Calu3 (cell line): ENCODE measurements at regions not wholly inside any gene's neighbourhood (a gene's known extent, or its start where the extent isn't known, plus 50 kb on each side); places are given as distances from the start of the nearest gene placed in this dataset.

Experiments
- BruUV-seq: library from RNA; stranded (reverse); fragments of 400-500 nt; replicated peaks from 2 replicates; lab custom pipeline; 2021; lab: Mats Ljungman, UMichigan
- CTCF ChIA-PET: fragments of 300-600 bp; sonication (Branson Sonifier 250); formaldehyde crosslinking; loops from one replicate; lab custom pipeline; 2022; ENCODE audit warnings: antibody characterized with exemption; lab: Charles Lee
- DNase-seq: peaks from one replicate; pipeline ENCODE4 v3.0.0; 2022
- H3K27ac Mint-ChIP-seq: one replicate; pipeline ENCODE4 v1.8.0; 2022; ENCODE audit warnings: mixed read lengths; ENCODE audit not compliant: unreplicated experiment
- H3K27me3 Mint-ChIP-seq: one replicate; pipeline ENCODE4 v1.8.0; 2022; ENCODE audit warnings: mixed read lengths; ENCODE audit not compliant: unreplicated experiment
- H3K36me3 Mint-ChIP-seq: one replicate; pipeline ENCODE4 v1.8.0; 2022; ENCODE audit warnings: mild to moderate bottlenecking, moderate library complexity, mixed read lengths; ENCODE audit not compliant: insufficient read depth, unreplicated experiment
- H3K4me1 Mint-ChIP-seq: one replicate; pipeline ENCODE4 v1.8.0; 2022; ENCODE audit warnings: mild to moderate bottlenecking, low read depth, mixed read lengths; ENCODE audit not compliant: unreplicated experiment
- H3K4me3 Mint-ChIP-seq: one replicate; pipeline ENCODE4 v1.8.0; 2022; ENCODE audit warnings: mild to moderate bottlenecking, low read depth, moderate library complexity, mixed read lengths; ENCODE audit not compliant: unreplicated experiment
- H3K9me3 Mint-ChIP-seq: one replicate; pipeline ENCODE4 v1.8.0; 2022; ENCODE audit warnings: low read depth, mixed read lengths; ENCODE audit not compliant: unreplicated experiment
- CTCF ChIP-seq: fragments of 200-600 bp; IDR thresholded peaks from one replicate; pipeline ENCODE4 v1.8.0; 2022; ENCODE audit warnings: antibody characterized with exemption; ENCODE audit not compliant: unreplicated experiment
- intact Hi-C: fragments of 100-400 bp; cut with micrococcal nuclease; formaldehyde crosslinking; loops from one replicate; pipeline ENCODE4 v1.10.0; 2022; ENCODE audit not compliant: unreplicated experiment

- H3K4me1 Mint-ChIP-seq: no peaks in the 10 kb centered on the region
- CTCF ChIA-PET: no interaction called here
- intact Hi-C loops: no loop called here
- no peaks in the 10 kb centered on the region for H3K9me3 Mint-ChIP-seq
- TF ChIP-seq CTCF: no peak
- DNase-seq: no peak
- H3K36me3 Mint-ChIP-seq: no peaks in the 10 kb centered on the region
- BruUV-seq: no TSS peak
- no peak overlapping the region for H3K27ac Mint-ChIP-seq
- H3K4me3 Mint-ChIP-seq: no peak overlapping the region
- H3K27me3 Mint-ChIP-seq: no peaks in the 10 kb centered on the region
Observed at GRCh38 chr11:25423436-25424199, 908.3 kb upstream of the ANO3 start.

DNA sequence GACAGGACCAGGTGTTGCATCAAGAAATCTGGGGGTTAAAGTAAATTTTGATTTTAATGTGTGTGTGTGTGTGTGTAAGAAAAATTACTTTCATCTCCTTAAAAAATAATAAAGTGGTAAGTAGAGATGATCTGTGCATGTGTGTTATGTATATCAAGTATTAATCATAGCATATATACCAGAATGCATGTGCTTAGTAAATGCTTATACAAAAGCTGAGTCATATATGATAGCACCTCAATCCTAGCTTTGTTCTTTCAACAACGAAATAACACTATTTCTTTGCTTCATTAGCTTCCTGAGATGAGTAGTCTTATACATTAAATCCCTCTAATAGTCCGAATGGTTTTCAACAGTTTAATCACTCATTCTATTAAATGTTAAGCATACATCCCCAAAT is 899.6 kb upstream of the ANO3 start:
- intact Hi-C loops: no loop called here
- Mint-ChIP-seq H3K4me3 (no peak overlapping the region), H3K27ac (no peak overlapping the region), H3K4me1 (no peaks in the 10 kb centered on the region), H3K9me3 (no peaks in the 10 kb centered on the region), H3K27me3 (no peaks in the 10 kb centered on the region), H3K36me3 (no peaks in the 10 kb centered on the region)
- CTCF ChIA-PET: no interaction called here
- BruUV-seq: no TSS peak
- DNase-seq: no peak
- TF ChIP-seq CTCF: no peak

GRCh38 chr11:25435197-25435596 is 896.7 kb upstream of the ANO3 start:
- Mint-ChIP-seq H3K4me3 (no peak overlapping the region), H3K27ac (no peak overlapping the region), H3K36me3 (no peaks in the 10 kb centered on the region), H3K27me3 (no peaks in the 10 kb centered on the region), H3K9me3 (peaks cover 2% of the 10 kb centered on the region), H3K4me1 (no peaks in the 10 kb centered on the region)
- intact Hi-C loops: no loop called here
- no peak for TF ChIP-seq CTCF
- DNase-seq: no peak
- BruUV-seq: no TSS peak
- CTCF ChIA-PET: no interaction called here

GRCh38 chr11:25436326-25436725 is 895.6 kb upstream of the ANO3 start:
- Mint-ChIP-seq H3K36me3 (no peaks in the 10 kb centered on the region), H3K9me3 (peaks cover 2% of the 10 kb centered on the region), H3K27ac (no peak overlapping the region), H3K4me1 (no peaks in the 10 kb centered on the region), H3K4me3 (no peak overlapping the region), H3K27me3 (no peaks in the 10 kb centered on the region)
- no TSS peak for BruUV-seq
- intact Hi-C loops: no loop called here
- no peak for TF ChIP-seq CTCF
- CTCF ChIA-PET: no interaction called here
- DNase-seq: no peak
